DOHH2 (cell line): ENCODE measurements at regions not wholly inside any gene's neighbourhood (a gene's known extent, or its start where the extent isn't known, plus 50 kb on each side); places are given as distances from the start of the nearest gene placed in this dataset.

Experiments
- EZH2phosphoT487 ChIP-seq: fragments of 200-600 bp; sonication (generic); IDR thresholded peaks from 2 replicates; pipeline ENCODE4 v1.6.1; 2017; ENCODE audit warnings: borderline replicate concordance, mild to moderate bottlenecking, antibody characterized with exemption, low read length, moderate library complexity, mixed read lengths
- TF ChIP-seq, protein P1 (sequence below): fragments of 200-600 bp; sonication (generic); IDR thresholded peaks from one replicate; pipeline ENCODE4 v1.5.1; 2014; ENCODE audit warnings: antibody characterized with exemption, mild to moderate bottlenecking, low read depth, low read length; ENCODE audit not compliant: poor library complexity, severe bottlenecking

DNA sequence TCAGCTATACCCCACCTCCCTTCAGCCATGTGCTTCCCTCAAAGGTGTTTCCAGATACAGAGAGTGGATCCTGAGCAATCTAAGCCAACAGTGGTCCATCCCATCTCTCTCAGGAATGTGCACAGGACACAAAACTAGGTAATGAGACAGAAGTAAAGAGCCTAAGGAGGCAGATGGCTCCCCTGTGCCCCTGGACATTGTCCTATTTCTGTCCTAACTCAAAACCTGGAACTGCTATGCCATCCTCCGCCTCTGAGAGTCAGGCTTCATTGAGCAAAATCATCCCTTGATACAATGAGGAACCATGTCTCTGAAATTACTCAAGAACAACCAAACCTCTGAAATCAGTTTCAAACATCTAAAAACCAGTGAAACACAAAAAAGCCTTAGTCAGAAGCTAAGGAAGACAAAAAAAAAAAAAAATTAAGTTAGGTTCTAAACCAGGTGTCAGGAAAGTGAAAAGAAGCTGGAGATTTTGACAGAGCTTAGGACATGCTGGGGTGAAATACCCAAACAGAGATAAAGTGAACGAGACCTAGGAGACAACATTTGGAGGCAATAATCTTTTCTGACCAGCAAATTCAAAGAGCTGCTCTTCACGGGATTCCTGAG lies 200.3 kb upstream of the PLEKHG7 start:
- TF ChIP-seq, protein P1, sequence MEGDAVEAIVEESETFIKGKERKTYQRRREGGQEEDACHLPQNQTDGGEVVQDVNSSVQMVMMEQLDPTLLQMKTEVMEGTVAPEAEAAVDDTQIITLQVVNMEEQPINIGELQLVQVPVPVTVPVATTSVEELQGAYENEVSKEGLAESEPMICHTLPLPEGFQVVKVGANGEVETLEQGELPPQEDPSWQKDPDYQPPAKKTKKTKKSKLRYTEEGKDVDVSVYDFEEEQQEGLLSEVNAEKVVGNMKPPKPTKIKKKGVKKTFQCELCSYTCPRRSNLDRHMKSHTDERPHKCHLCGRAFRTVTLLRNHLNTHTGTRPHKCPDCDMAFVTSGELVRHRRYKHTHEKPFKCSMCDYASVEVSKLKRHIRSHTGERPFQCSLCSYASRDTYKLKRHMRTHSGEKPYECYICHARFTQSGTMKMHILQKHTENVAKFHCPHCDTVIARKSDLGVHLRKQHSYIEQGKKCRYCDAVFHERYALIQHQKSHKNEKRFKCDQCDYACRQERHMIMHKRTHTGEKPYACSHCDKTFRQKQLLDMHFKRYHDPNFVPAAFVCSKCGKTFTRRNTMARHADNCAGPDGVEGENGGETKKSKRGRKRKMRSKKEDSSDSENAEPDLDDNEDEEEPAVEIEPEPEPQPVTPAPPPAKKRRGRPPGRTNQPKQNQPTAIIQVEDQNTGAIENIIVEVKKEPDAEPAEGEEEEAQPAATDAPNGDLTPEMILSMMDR: no peak
- no peak for TF ChIP-seq EZH2phosphoT487
